Uterus (tissue), 2 donors: ENCODE measurements at regions not wholly inside any gene's neighbourhood (a gene's known extent, or its start where the extent isn't known, plus 50 kb on each side); places are given as distances from the start of the nearest gene placed in this dataset.

ENCODE experiments used
- CTCF ChIP-seq, 4 experiments: fragments of 200-600 bp in 2 of 4; fragments of 450-650 bp in 2 of 4; sonication (generic) in 2 of 4; IDR thresholded peaks; one replicate each; pipeline ENCODE4 v1.5.1; 2016 to 2019; ENCODE audit warnings: antibody characterized with exemption in 4 of 4, mild to moderate bottlenecking in 2 of 4, moderate library complexity in 1 of 4
- POLR2A ChIP-seq, 2 donors: fragments of 450-650 bp; IDR thresholded peaks; one replicate each; pipeline ENCODE4 v1.6.1; 2016; ENCODE audit warnings: antibody characterized with exemption in 2 of 2, mild to moderate bottlenecking in 1 of 2, moderate library complexity in 1 of 2

- TF ChIP-seq POLR2A (IDR thresholded peaks at IDR 0.05) = no peak
- TF ChIP-seq CTCF (IDR thresholded peaks at IDR 0.05) = no peak
Observed at GRCh38 chr6:26156850-26157250, 69.6 kb downstream of the HFE start.
